HG02588 (cell line): ENCODE measurements at regions not wholly inside any gene's neighbourhood (a gene's known extent, or its start where the extent isn't known, plus 50 kb on each side); places are given as distances from the start of the nearest gene placed in this dataset.

ENCODE experiments used
- ATAC-seq: cut with Tn5 transposase; IDR thresholded peaks from one replicate; pipeline ENCODE4 v1.9.1; 2021; ENCODE audit warnings: mild to moderate bottlenecking, moderate library complexity; ENCODE audit not compliant: unreplicated experiment

GRCh38 chr5:89758146-89758545 lies 651.4 kb downstream of the CETN3 start:
- no peak for ATAC-seq

- no peak for ATAC-seq
These were observed 652.6 kb downstream of the CETN3 start for GRCh38 chr5:89756955-89757354.

GRCh38 chr5:89755024-89755423 lies 654.5 kb downstream of the CETN3 start:
- ATAC-seq: no peak

DNA sequence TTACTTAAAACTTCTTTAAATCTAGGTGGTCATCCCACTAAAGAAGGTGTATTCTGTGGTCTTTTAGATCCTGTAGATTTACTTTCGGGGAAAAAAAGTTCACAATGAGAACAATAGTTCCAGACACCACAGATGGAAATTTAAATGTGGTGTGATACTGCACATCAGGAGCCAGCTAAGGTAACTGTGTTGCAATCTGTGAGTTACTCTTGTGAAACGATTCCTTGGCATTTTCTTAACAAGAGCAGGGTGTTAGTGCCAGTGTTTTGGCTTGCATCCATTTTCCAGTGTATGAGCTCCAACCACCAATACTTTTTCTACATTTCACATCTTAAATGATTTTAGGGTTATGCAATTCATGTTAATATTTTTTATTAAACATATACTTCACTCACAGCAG lies 674.5 kb downstream of the CETN3 start:
- ATAC-seq: no peak

GRCh38 chr5:89733772-89734171 lies 675.8 kb downstream of the CETN3 start:
- no peak for ATAC-seq

DNA sequence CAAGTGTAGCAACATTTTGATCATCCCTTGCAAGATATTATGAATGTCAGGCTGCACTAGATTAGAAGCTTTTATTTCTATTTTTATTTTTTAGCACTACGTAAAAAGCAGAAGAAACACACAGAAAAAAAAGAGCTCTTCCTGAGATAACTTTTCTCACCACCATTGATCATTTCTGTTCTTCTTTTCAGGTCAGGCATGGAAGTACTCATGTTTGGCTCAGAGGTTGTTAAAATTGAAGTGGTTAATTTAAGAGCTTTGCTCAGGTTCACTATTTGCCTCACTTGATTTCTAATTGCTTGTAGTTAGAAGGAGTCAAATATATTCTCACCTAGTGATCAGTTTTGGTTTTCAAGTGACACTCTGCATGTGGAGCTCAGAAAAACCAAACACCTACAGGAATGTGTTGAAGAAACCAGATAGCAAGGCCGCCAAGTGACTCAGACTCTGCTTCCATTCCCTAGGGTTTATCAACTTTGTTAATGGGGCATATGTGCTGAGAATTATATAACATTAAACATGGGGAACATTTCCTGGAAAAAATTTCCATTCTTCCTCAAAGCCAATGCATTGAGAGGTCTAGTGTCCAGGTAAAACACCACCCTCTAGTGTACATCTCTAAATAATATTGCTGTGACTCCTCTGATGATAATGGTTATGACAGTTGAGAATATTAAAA lies 679.8 kb downstream of the CETN3 start:
- no peak for ATAC-seq

GRCh38 chr5:89728750-89729149 lies 680.8 kb downstream of the CETN3 start:
- no peak for ATAC-seq

GRCh38 chr5:89728134-89728533 lies 681.4 kb downstream of the CETN3 start:
- no peak for ATAC-seq

DNA sequence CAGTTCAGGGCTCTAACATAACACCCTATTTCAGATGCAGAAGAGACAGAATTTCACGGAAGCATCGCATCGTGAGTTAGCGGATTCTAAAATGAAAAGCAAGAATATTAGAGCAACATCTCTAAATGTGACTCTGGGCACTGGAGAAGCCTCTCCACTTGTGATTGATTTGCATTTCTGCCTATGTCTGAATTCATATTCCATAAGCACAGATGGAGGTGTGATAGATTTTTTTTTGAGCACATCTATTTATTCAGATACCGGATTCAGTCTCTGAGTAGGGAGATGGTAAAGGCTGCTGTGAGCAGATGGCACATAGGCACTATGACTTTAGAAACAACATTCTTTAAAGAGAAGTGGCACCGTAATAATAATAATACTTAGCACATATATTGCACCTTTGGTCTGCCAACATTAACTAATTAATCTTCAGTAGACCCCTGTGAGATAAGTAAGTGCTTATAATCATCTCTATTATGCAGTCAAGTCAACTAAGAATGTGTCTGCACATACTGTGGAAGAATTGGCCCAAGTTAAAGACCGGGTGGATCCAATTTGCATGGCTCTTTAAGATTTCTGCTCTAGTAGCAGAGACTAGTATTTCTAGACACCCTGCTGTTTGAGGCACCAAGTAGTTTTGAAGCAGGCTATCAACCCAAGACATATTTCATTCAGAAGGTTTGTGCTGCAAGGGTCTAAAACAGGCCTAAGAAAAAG lies 685.0 kb downstream of the CETN3 start:
- ATAC-seq: no peak

DNA sequence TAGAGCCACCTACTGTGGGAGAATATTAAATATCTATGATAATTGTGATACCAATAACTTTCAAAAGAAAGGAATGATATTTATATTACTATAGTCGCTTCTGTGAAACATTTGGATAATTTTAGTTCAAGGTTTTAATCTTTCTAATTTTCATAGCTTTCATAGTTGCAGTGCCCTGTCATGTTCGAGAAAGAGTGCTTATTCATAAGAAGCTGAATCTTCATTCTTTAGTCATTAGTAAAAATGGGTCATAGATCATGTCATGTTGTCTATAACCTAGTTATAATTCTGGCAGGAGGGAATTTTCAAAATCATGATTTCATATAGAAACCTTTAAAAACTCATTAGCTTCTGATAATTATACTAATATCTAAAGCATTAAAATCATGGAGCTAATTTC lies 685.6 kb downstream of the CETN3 start:
- no peak for ATAC-seq

DNA sequence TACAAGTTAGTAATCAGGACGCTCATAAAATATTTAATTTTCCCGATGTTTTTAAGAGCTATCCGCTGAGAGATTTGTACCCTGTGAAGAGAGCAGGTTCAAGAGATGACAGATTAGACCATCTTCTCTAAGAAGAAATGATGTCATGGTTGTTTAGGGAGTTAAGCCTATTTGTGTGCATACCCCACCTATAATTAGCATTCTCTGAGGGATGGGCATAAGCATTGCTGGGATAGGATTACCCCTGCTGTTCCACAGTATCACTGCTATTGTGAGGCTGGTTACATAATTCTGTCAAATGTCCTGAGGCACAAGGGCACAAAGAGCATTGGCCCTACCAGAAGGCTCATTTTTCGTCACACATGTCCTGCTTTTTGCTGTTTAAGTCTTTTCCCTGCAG lies 687.0 kb downstream of the CETN3 start:
- ATAC-seq: no peak

DNA sequence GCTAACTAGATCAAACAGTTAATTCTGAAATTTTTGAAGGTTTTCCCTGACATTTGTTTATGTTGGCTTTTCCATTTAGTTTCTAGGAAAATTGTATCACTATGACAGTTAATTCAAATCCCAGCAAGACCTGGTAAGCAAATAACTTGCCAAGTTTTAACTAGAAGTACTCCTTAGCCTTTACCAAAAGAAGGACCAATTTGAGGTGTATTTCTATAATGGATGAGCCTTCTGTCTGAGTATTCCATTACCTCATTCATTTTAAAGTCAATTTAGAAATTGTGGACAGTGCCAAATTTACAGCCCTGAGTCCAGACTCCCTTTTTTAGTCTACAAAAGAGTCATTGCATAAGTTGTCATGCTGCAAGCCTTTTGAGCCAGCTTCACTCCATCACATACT lies 687.6 kb downstream of the CETN3 start:
- no peak for ATAC-seq

- no peak for ATAC-seq
These were observed 688.2 kb downstream of the CETN3 start for GRCh38 chr5:89721353-89721752.

DNA sequence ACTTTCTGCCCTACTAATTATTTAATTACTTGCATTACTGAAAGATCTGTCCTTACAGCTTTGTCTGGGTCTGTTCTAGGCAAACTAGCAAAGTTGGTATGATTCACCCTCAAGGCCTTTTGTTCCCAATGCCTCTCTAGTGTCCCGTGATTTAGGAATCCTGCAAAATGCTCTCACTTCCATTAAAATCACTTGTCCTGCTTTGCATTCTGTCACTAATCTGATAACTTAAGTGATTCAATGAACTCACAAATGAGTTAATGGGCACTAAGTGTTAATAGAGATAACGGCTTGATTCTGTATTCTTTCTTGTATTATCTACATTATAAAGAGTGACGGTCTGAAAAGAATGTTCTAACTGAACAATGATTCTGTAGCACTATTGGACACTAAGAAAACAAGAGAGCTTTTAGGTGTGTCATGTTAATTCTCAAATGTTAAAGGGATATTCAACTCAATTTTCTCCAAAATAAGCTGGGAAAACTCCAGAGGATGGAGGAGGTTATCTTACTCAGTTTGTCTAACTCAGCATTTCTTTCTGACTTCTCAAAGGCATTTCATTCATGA lies 697.3 kb downstream of the CETN3 start:
- no peak for ATAC-seq

DNA sequence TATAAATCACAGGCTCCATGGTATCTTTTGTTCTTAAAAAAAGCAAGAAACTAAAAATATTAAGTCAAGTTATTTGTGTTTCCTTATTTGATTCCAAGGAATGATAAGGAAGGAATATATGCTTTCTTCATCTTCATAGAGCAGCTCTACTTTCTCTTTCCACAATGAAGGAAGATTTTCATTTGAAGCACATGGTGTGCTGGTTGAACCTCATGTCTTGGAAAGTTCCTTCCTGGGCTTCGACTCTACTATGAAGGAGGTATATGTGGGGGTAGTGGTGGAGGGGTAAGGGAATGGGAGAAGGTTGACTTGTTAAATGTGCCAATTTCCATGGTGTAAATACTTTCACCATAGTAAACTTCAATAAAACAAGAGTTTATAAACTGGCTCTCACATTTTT lies 698.0 kb downstream of the CETN3 start:
- ATAC-seq: no peak

- ATAC-seq: no peak
These were observed 699.5 kb downstream of the CETN3 start for GRCh38 chr5:89710006-89710405.

GRCh38 chr5:89707891-89708290 lies 701.7 kb downstream of the CETN3 start:
- ATAC-seq: no peak

GRCh38 chr5:89706731-89707130 lies 702.8 kb downstream of the CETN3 start:
- no peak for ATAC-seq

- ATAC-seq: no peak
These were observed 705.7 kb downstream of the CETN3 start for GRCh38 chr5:89703817-89704216.

DNA sequence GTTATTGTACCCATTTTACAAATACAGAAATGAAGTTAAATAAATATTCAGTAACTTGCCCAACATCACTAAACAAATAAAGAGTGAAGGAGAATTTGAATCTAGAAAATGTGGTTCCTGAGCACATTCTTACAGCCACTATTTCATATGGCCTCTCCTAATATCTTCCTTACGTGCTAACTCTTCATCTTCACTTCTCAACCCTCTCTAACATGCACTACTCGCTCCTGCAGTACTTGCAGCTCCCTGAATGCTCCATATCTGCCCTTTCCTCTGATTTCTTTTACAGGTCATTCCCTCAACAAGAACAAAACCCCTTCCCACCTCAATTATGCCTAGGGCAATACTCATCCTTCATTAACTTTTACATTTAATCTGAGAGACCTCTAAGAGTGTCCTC lies 711.5 kb downstream of the CETN3 start:
- no peak for ATAC-seq

GRCh38 chr5:89697581-89697980 lies 712.0 kb downstream of the CETN3 start:
- no peak for ATAC-seq

- ATAC-seq: no peak
These were observed 714.2 kb downstream of the CETN3 start for GRCh38 chr5:89695371-89695770.
